SK-N-MC (cell line): ENCODE measurements at regions not wholly inside any gene's neighbourhood (a gene's known extent, or its start where the extent isn't known, plus 50 kb on each side); places are given as distances from the start of the nearest gene placed in this dataset.

Experiments
- EZH2 ChIP-seq: fragments of 200-600 bp; sonication (generic); IDR thresholded peaks from one replicate; pipeline ENCODE4 v1.6.1; 2017; ENCODE audit warnings: antibody characterized with exemption
- POLR2AphosphoS5 ChIP-seq: IDR thresholded peaks from 2 replicates; pipeline ENCODE4 v1.6.1; 2012; ENCODE audit warnings: mild to moderate bottlenecking, low read depth, low read length, borderline replicate concordance

DNA sequence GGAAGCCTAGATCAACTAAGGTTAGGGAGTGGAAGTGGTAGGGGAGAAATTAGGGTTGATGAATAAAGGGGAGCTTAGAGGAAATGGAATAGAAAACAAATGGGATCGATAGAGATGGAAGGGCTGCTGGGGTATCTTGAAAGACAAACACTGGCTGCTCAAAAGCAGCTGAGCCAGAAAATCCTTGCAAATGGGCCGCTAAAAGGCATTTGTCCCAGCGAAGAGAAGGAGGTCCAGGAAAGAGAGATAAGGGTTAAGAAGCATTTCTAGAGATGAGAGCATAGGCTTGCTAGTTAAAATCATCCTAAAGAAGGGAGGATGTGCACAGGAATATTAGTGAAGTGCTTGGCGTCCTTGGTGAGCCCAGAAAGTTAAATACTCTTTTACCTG, 258.0 kb upstream of the CBLB start:
- TF ChIP-seq POLR2AphosphoS5 (no peak), EZH2 (no peak)
